A549 (cell line): ENCODE measurements at regions not wholly inside any gene's neighbourhood (a gene's known extent, or its start where the extent isn't known, plus 50 kb on each side); places are given as distances from the start of the nearest gene placed in this dataset.

ENCODE experiments used
- ATAC-seq, 2 experiments: fragments of 200-7000 bp in 1 of 2; fragments of >200 bp in 1 of 2; cut with Nextera tagmentation in 1 of 2; cut with Tn5 transposase in 1 of 2; 3 replicates each; pipeline versions ENCODE4 v1.8.0 to v1.9.1; 2018 to 2020; ENCODE audit warnings: mild to moderate bottlenecking in 1 of 2, moderate library complexity in 1 of 2
- CTCF ChIA-PET: fragments of 300-600 bp; sonication (Branson Sonifier 250); formaldehyde crosslinking; extraction: SDS; loops from one replicate; lab custom pipeline; 2021; ENCODE audit warnings: antibody characterized with exemption, inconsistent platforms; lab: Yijun Ruan, JAX
- POLR2A ChIA-PET: fragments of 350-600 bp; formaldehyde crosslinking; extraction: SDS; loops from one replicate; lab custom pipeline; 2021; ENCODE audit warnings: antibody characterized with exemption, inconsistent platforms; lab: Yijun Ruan, JAX
- DNase-seq, 2 experiments: peaks; one replicate each; pipeline versions ENCODE4 v3.0.0 to v3.0.0-alpha.2; 2011 to 2016; ENCODE audit warnings: low read depth in 1 of 2, low spot score in 1 of 2
- FAIRE-seq: peaks from 2 replicates; lab custom pipeline; 2011; peaks lifted over from hg19 to GRCh38; lab: Jason Lieb, UNC
- H3K27ac ChIP-seq, 2 experiments: fragments of >200 bp; sonication (Bioruptor Twin); formaldehyde crosslinking; 3 replicates each; pipeline ENCODE4 v1.5.1; 2016 to 2017
- H3K4me1 ChIP-seq: fragments of >200 bp; sonication (Bioruptor Twin); formaldehyde crosslinking; 3 replicates; pipeline ENCODE4 v1.6.1; 2016
- H3K4me2 ChIP-seq: fragments of >200 bp; sonication (Bioruptor Twin); formaldehyde crosslinking; 3 replicates; pipeline ENCODE4 v1.6.1; 2016
- H3K4me3 ChIP-seq: fragments of >200 bp; sonication (Bioruptor Twin); formaldehyde crosslinking; 3 replicates; pipeline ENCODE4 v1.5.1; 2016
- H3K9me3 ChIP-seq: fragments of >200 bp; sonication (Bioruptor Twin); formaldehyde crosslinking; 3 replicates; pipeline ENCODE4 v1.6.1; 2016
- CEBPB ChIP-seq, 2 experiments: fragments of >200 bp in 1 of 2; sonication (Bioruptor Twin) in 1 of 2; formaldehyde crosslinking in 1 of 2; IDR thresholded peaks; 2 replicates each; pipeline ENCODE4 v1.6.1; 2012 to 2016
- CHD2 ChIP-seq: fragments of 150-350 bp; IDR thresholded peaks from 2 replicates; pipeline ENCODE4 v1.6.1; 2014; ENCODE audit warnings: low read length; ENCODE audit not compliant: partially characterized antibody
- CHD4 ChIP-seq: fragments of 200-600 bp; sonication (generic); IDR thresholded peaks from 2 replicates; pipeline ENCODE4 v1.6.1; 2016; ENCODE audit warnings: antibody characterized with exemption, mild to moderate bottlenecking, borderline replicate concordance
- EHF ChIP-seq: fragments of 250-450 bp; sonication (Bioruptor Pico); IDR thresholded peaks from 2 replicates; pipeline ENCODE4 v1.5.0; 2020; ENCODE audit warnings: mild to moderate bottlenecking
- FOSL2 ChIP-seq, 2 experiments: fragments of 450-650 bp in 1 of 2; fragments of >200 bp in 1 of 2; sonication (Bioruptor Twin) in 1 of 2; formaldehyde crosslinking; IDR thresholded peaks; 2 replicates each; pipeline versions ENCODE4 v1.5.0 to v1.6.1; 2016 to 2020; ENCODE audit warnings: mild to moderate bottlenecking in 1 of 2, moderate library complexity in 1 of 2
- HES2 ChIP-seq: fragments of >200 bp; sonication (Bioruptor Twin); formaldehyde crosslinking; IDR thresholded peaks from 2 replicates; pipeline ENCODE4 v1.6.1; 2016
- HOXB5 ChIP-seq: fragments of 250-450 bp; sonication (Bioruptor Pico); IDR thresholded peaks from 2 replicates; pipeline ENCODE4 v1.5.0; 2020; ENCODE audit warnings: mild to moderate bottlenecking, moderate library complexity
- MAX ChIP-seq: IDR thresholded peaks from 2 replicates; pipeline ENCODE4 v1.6.1; 2012
- MYC ChIP-seq: IDR thresholded peaks from 2 replicates; pipeline ENCODE4 v1.6.1; 2012; ENCODE audit warnings: mild to moderate bottlenecking, inconsistent platforms, low read length, improper control_type of control experiment, borderline replicate concordance
- NPAS2 ChIP-seq: fragments of 250-450 bp; sonication (Bioruptor Pico); IDR thresholded peaks from 2 replicates; pipeline ENCODE4 v1.8.0; 2022; ENCODE audit warnings: mild to moderate bottlenecking, moderate library complexity, borderline replicate concordance
- PHF8 ChIP-seq: fragments of 200-600 bp; sonication (generic); IDR thresholded peaks from 2 replicates; pipeline ENCODE4 v1.6.1; 2016; ENCODE audit warnings: low read depth, mild to moderate bottlenecking, antibody characterized with exemption, moderate library complexity, borderline replicate concordance
- RAD21 ChIP-seq, 2 experiments: fragments of >200 bp in 1 of 2; sonication (Bioruptor Twin) in 1 of 2; formaldehyde crosslinking in 1 of 2; IDR thresholded peaks in 1 of 2; conservative IDR thresholded peaks in 1 of 2; 2 replicates in 1 of 2; 3 replicates in 1 of 2; pipeline ENCODE4 v1.6.1; 2012 to 2018; ENCODE audit warnings: inconsistent platforms in 1 of 2
- RARB ChIP-seq: fragments of 250-450 bp; sonication (Bioruptor Pico); IDR thresholded peaks from 2 replicates; pipeline ENCODE4 v1.8.0; 2021; ENCODE audit warnings: mild to moderate bottlenecking, moderate library complexity
- RCOR1 ChIP-seq: fragments of 150-350 bp; IDR thresholded peaks from 2 replicates; pipeline ENCODE4 v1.6.1; 2014; ENCODE audit warnings: antibody characterized with exemption, low read length, low read depth
- RFX5 ChIP-seq: fragments of 450-650 bp; IDR thresholded peaks from 2 replicates; pipeline ENCODE4 v1.7.1; 2014; ENCODE audit warnings: antibody characterized with exemption, mild to moderate bottlenecking, moderate library complexity
- RNF2 ChIP-seq: fragments of 200-600 bp; sonication (generic); IDR thresholded peaks from 2 replicates; pipeline ENCODE4 v1.6.1; 2016; ENCODE audit warnings: low read depth, mild to moderate bottlenecking, antibody characterized with exemption, moderate library complexity, borderline replicate concordance
- SREBF2 ChIP-seq: fragments of 450-650 bp; IDR thresholded peaks from 2 replicates; pipeline ENCODE4 v1.6.1; 2014; ENCODE audit warnings: mild to moderate bottlenecking, moderate library complexity
- ZSCAN20 ChIP-seq: fragments of 250-450 bp; sonication (Bioruptor Pico); IDR thresholded peaks from 2 replicates; pipeline ENCODE4 v1.8.0; 2022; ENCODE audit warnings: mild to moderate bottlenecking, moderate library complexity
- WGBS: methylation state at CpG from one replicate; pipeline ENCODE4 v1.1.6; 2017; ENCODE audit errors: missing lambda C conversion rate; 5-methylcytosine and 5-hydroxymethylcytosine counted together
- TF ChIP-seq, protein P1 (sequence below): fragments of >200 bp; sonication (Bioruptor Twin); formaldehyde crosslinking; IDR thresholded peaks from 3 replicates; pipeline ENCODE4 v1.5.1; 2016
- TF ChIP-seq, protein P2 (sequence below): fragments of >200 bp; sonication (Bioruptor Twin); formaldehyde crosslinking; IDR thresholded peaks from 3 replicates; pipeline ENCODE4 v1.6.1; 2016
- TF ChIP-seq, protein P3 (sequence below): fragments of 250-450 bp; sonication (Bioruptor Pico); IDR thresholded peaks from 2 replicates; pipeline ENCODE4 v1.5.0; 2020; ENCODE audit warnings: low read depth, mild to moderate bottlenecking, moderate library complexity

GRCh38 chr4:125760956-125761355 is 446.2 kb downstream of the FAT4 start:
- ATAC-seq (no peak), FAIRE-seq (no peak)
- no peaks in the 10 kb centered on the region for H3K4me1 ChIP-seq
- H3K4me3 ChIP-seq, result no peak overlapping the region
- no peak overlapping the region for H3K4me2 ChIP-seq
- TF ChIP-seq NPAS2 (CRISPR knock-in tag), result no peak
- no peak for TF ChIP-seq EHF
- no peak for TF ChIP-seq RFX5
- TF ChIP-seq RCOR1, result no peak
- TF ChIP-seq ZSCAN20, result no peak
- no peak for TF ChIP-seq RNF2
- TF ChIP-seq PHF8, result no peak
- no peak for TF ChIP-seq CHD4
- no peak for TF ChIP-seq HES2
- TF ChIP-seq, protein P1, sequence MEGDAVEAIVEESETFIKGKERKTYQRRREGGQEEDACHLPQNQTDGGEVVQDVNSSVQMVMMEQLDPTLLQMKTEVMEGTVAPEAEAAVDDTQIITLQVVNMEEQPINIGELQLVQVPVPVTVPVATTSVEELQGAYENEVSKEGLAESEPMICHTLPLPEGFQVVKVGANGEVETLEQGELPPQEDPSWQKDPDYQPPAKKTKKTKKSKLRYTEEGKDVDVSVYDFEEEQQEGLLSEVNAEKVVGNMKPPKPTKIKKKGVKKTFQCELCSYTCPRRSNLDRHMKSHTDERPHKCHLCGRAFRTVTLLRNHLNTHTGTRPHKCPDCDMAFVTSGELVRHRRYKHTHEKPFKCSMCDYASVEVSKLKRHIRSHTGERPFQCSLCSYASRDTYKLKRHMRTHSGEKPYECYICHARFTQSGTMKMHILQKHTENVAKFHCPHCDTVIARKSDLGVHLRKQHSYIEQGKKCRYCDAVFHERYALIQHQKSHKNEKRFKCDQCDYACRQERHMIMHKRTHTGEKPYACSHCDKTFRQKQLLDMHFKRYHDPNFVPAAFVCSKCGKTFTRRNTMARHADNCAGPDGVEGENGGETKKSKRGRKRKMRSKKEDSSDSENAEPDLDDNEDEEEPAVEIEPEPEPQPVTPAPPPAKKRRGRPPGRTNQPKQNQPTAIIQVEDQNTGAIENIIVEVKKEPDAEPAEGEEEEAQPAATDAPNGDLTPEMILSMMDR, result no peak
- TF ChIP-seq, protein P2, sequence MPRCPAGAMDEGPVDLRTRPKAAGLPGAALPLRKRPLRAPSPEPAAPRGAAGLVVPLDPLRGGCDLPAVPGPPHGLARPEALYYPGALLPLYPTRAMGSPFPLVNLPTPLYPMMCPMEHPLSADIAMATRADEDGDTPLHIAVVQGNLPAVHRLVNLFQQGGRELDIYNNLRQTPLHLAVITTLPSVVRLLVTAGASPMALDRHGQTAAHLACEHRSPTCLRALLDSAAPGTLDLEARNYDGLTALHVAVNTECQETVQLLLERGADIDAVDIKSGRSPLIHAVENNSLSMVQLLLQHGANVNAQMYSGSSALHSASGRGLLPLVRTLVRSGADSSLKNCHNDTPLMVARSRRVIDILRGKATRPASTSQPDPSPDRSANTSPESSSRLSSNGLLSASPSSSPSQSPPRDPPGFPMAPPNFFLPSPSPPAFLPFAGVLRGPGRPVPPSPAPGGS, result no peak
- TF ChIP-seq FOSL2 (IDR thresholded peaks at IDR 0.05), result no peak
- TF ChIP-seq FOSL2 (CRISPR knock-in tag; IDR thresholded peaks at IDR 0.05), result no peak
- TF ChIP-seq CHD2, result no peak
- TF ChIP-seq, protein P3, sequence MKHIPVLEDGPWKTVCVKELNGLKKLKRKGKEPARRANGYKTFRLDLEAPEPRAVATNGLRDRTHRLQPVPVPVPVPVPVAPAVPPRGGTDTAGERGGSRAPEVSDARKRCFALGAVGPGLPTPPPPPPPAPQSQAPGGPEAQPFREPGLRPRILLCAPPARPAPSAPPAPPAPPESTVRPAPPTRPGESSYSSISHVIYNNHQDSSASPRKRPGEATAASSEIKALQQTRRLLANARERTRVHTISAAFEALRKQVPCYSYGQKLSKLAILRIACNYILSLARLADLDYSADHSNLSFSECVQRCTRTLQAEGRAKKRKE (CRISPR knock-in tag), result no peak
- TF ChIP-seq SREBF2, result no peak
- no peak for TF ChIP-seq HOXB5
- TF ChIP-seq RAD21 (conservative IDR thresholded peaks at IDR 0.05 in 1 of 2, IDR thresholded peaks at IDR 0.05 in 1 of 2), result no peak
- TF ChIP-seq, all 56 proteins: peak for 0
- DNase-seq, result no peak
- WGBS, result 49% methylated on average over 3 of the region's 3 CpGs
- Histone ChIP-seq H3K9me3 (no peaks in the 10 kb centered on the region), H3K27ac (no peak overlapping the region)
- CTCF ChIA-PET, result interaction anchor here (1.1 to 1.9 kb wide), 2 partner anchors 10 to 447 kb away, joined by 3 to 8 read pairs; no protein-coding TSS in a partner anchor
- POLR2A ChIA-PET, result interaction anchor here (0.5 kb wide), 1 partner anchor 25 kb away, joined by 3 read pairs; no protein-coding TSS in a partner anchor

- no peak overlapping the region for H3K4me3 ChIP-seq
Measured at GRCh38 chr4:125762537-125762936, 447.8 kb downstream of the FAT4 start.

More at GRCh38 chr4:125762537-125762936, 447.8 kb downstream of the FAT4 start:
- FAIRE-seq (no peak), DNase-seq (no peak), ATAC-seq (no peak)
- no peak overlapping the region for H3K27ac ChIP-seq
- H3K4me1 ChIP-seq, result no peaks in the 10 kb centered on the region
- no peak overlapping the region for H3K4me2 ChIP-seq
- POLR2A ChIA-PET, result no interaction called here
- CTCF ChIA-PET, result interaction anchor here (1.9 kb wide), 1 partner anchor 12 kb away, joined by 6 read pairs; no protein-coding TSS in a partner anchor
- TF ChIP-seq RAD21 (conservative IDR thresholded peaks at IDR 0.05 in 1 of 2, IDR thresholded peaks at IDR 0.05 in 1 of 2), result no peak
- TF ChIP-seq, protein P1, result 0 out of 3 replicates have a peak, but pooled peaks have one; percentile 13
- no peak for TF ChIP-seq FOSL2 (IDR thresholded peaks at IDR 0.05)
- TF ChIP-seq FOSL2 (CRISPR knock-in tag; IDR thresholded peaks at IDR 0.05), result no peak
- TF ChIP-seq RARB, result no peak
- TF ChIP-seq CEBPB (IDR thresholded peaks at IDR 0.05), result no peak
- TF ChIP-seq CHD4, result no peak
- no peak for TF ChIP-seq MYC
- no peak for TF ChIP-seq MAX
- TF ChIP-seq NPAS2 (CRISPR knock-in tag), result no peak
- 56% methylated on average over 3 of the region's 3 CpGs for WGBS
- H3K9me3 ChIP-seq, result no peaks in the 10 kb centered on the region
